ENCODE measurements at regions not wholly inside any gene's neighbourhood (a gene's known extent, or its start where the extent isn't known, plus 50 kb on each side); places are given as distances from the start of the nearest gene placed in this dataset.

- no peak for TF ChIP-seq PRMT3 (CRISPR knock-in tag; IDR thresholded peaks at IDR 0.05; ENCODE audit: borderline replicate concordance, low read depth)
These were observed 347.4 kb upstream of the PTBP2 start (continued) for GRCh38 chr1:96374076-96374762.

GRCh38 chr1:96376846-96377245 is 344.7 kb upstream of the PTBP2 start:
- Histone ChIP-seq H3K27ac (ENCODE audit: extremely low read length, insufficient read depth, low read length) (no peak overlapping the region), H3K27me3 (ENCODE audit: control insufficient read depth in 1 of 2, insufficient read depth in 2 of 2, low read length in 2 of 2) (no peaks in the 10 kb centered on the region), H3K79me2 (ENCODE audit: insufficient read depth, low read length) (no peaks in the 10 kb centered on the region), H4K20me1 (ENCODE audit: insufficient read depth, low read length) (no peaks in the 10 kb centered on the region), H3K36me3 (replicated peaks in 1 of 2; ENCODE audit: control insufficient read depth in 1 of 2, insufficient read depth in 2 of 2, low read length in 2 of 2) (no peaks in the 10 kb centered on the region), H3K9ac (ENCODE audit: insufficient read depth, low read depth, low read length) (no peak overlapping the region), H3K4me3 (replicated peaks in 1 of 3; ENCODE audit: insufficient read depth in 1 of 3, low read depth in 2 of 3, low read length in 3 of 3) (no peak overlapping the region), H3K4me1 (ENCODE audit: insufficient read depth, low read length) (no peaks in the 10 kb centered on the region), H2AFZ (ENCODE audit: low read length) (no peak overlapping the region), H3K9me3 (ENCODE audit: low read length) (no peaks in the 10 kb centered on the region), H3K4me2 (ENCODE audit: low read depth, low read length) (no peak overlapping the region)
- DNase-seq (ENCODE audit: low spot score) (no peak), FAIRE-seq (no peak), ATAC-seq (no peak)
- CTCF ChIA-PET (ENCODE audit: low intra/inter-chr PET ratio, low total read pairs): no interaction called here
- in situ Hi-C loops (cut with HindIII; ENCODE audit: extremely low pct_ligation_motif_present, low pct_unique_long_range_greater_than_20kb): no loop called here
- intact Hi-C loops (cut with micrococcal nuclease; ENCODE audit: unreplicated experiment): no loop called here
- POLR2A ChIA-PET: no interaction called here
- TF ChIP-seq KLF11 (CRISPR knock-in tag; IDR thresholded peaks at IDR 0.05) (no peak), ZKSCAN5 (CRISPR knock-in tag; IDR thresholded peaks at IDR 0.05) (no peak), HDAC1 (CRISPR knock-in tag; IDR thresholded peaks at IDR 0.05) (no peak), ZNF572 (CRISPR knock-in tag; IDR thresholded peaks at IDR 0.05) (no peak), ZNF235 (CRISPR knock-in tag; IDR thresholded peaks at IDR 0.05; ENCODE audit: borderline replicate concordance) (no peak), GPN1 (CRISPR knock-in tag; IDR thresholded peaks at IDR 0.05; ENCODE audit: borderline replicate concordance) (no peak), MED13 (CRISPR knock-in tag; IDR thresholded peaks at IDR 0.05) (no peak), AGO2 (optimal IDR thresholded peaks at IDR 0.05; ENCODE audit: low read depth, low read length) (no peak), GMEB2 (CRISPR knock-in tag; IDR thresholded peaks at IDR 0.05; ENCODE audit: low read depth) (no peak), ZBTB8A (CRISPR knock-in tag; IDR thresholded peaks at IDR 0.05; ENCODE audit: borderline replicate concordance, low read depth) (no peak), ZFAT (CRISPR knock-in tag; conservative IDR thresholded peaks at IDR 0.05) (no peak), PHF20 (CRISPR knock-in tag; IDR thresholded peaks at IDR 0.05) (no peak), ZNF703 (CRISPR knock-in tag; IDR thresholded peaks at IDR 0.05; ENCODE audit: borderline replicate concordance) (no peak), HMG20A (CRISPR knock-in tag; IDR thresholded peaks at IDR 0.05; ENCODE audit: borderline replicate concordance) (no peak)
- TF ChIP-seq, protein P1, sequence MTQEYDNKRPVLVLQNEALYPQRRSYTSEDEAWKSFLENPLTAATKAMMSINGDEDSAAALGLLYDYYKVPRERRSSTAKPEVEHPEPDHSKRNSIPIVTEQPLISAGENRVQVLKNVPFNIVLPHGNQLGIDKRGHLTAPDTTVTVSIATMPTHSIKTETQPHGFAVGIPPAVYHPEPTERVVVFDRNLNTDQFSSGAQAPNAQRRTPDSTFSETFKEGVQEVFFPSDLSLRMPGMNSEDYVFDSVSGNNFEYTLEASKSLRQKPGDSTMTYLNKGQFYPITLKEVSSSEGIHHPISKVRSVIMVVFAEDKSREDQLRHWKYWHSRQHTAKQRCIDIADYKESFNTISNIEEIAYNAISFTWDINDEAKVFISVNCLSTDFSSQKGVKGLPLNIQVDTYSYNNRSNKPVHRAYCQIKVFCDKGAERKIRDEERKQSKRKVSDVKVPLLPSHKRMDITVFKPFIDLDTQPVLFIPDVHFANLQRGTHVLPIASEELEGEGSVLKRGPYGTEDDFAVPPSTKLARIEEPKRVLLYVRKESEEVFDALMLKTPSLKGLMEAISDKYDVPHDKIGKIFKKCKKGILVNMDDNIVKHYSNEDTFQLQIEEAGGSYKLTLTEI (CRISPR knock-in tag; conservative IDR thresholded peaks at IDR 0.05): no peak
- BruUV-seq (replicated peaks): no TSS peak
- 0% methylated on average over 1 of the region's 1 CpG for WGBS (ENCODE audit: low lambda C conversion rate)
